ENCODE measurements at regions not wholly inside any gene's neighbourhood (a gene's known extent, or its start where the extent isn't known, plus 50 kb on each side); places are given as distances from the start of the nearest gene placed in this dataset.
A peak's percentile ranks its signal among the peaks of the same experiment; 100 is the strongest.

- in situ Hi-C loops (cut with HindIII; ENCODE audit: low pct_unique_long_range_greater_than_20kb, low sequenced_read_pairs) = no loop called here
- DNase-seq (ENCODE audit: low read depth in 1 of 2, low spot score in 1 of 2) = no peak
- no peak for TF ChIP-seq JUND (IDR thresholded peaks at IDR 0.05; ENCODE audit: low read depth)
These were observed 450.0 kb downstream of the TLE1 start for GRCh38 chr9:81239388-81239787.

- no peak for TF ChIP-seq JUND (IDR thresholded peaks at IDR 0.05; ENCODE audit: low read depth)
- no peak for DNase-seq (ENCODE audit: low read depth in 1 of 2, low spot score in 1 of 2)
- in situ Hi-C loops (cut with HindIII; ENCODE audit: low pct_unique_long_range_greater_than_20kb, low sequenced_read_pairs) = no loop called here
These were observed 451.6 kb downstream of the TLE1 start for GRCh38 chr9:81237565-81238231.

- in situ Hi-C loops (cut with HindIII; ENCODE audit: low pct_unique_long_range_greater_than_20kb, low sequenced_read_pairs) = no loop called here
- no peak for TF ChIP-seq JUND (IDR thresholded peaks at IDR 0.05; ENCODE audit: low read depth)
- DNase-seq (ENCODE audit: low read depth in 1 of 2, low spot score in 1 of 2) = no peak
These were observed 454.3 kb downstream of the TLE1 start for GRCh38 chr9:81234924-81235610.

- DNase-seq (ENCODE audit: low read depth in 1 of 2, low spot score in 1 of 2) = no peak
- no peak for TF ChIP-seq JUND (IDR thresholded peaks at IDR 0.05; ENCODE audit: low read depth)
- in situ Hi-C loops (cut with HindIII; ENCODE audit: low pct_unique_long_range_greater_than_20kb, low sequenced_read_pairs) = no loop called here
These were observed 458.3 kb downstream of the TLE1 start for GRCh38 chr9:81231011-81231410.

- no peak for DNase-seq (ENCODE audit: low read depth in 1 of 2, low spot score in 1 of 2)
- no peak for TF ChIP-seq JUND (IDR thresholded peaks at IDR 0.05; ENCODE audit: low read depth)
- in situ Hi-C loops (cut with HindIII; ENCODE audit: low pct_unique_long_range_greater_than_20kb, low sequenced_read_pairs) = no loop called here
These were observed 461.7 kb downstream of the TLE1 start for GRCh38 chr9:81227507-81228245.

GRCh38 chr9:81225596-81225995, 463.8 kb downstream of the TLE1 start:
- peak in 1 of 2 experiments; percentile 39 for DNase-seq (ENCODE audit: low read depth in 1 of 2, low spot score in 1 of 2)
- in situ Hi-C loops (cut with HindIII; ENCODE audit: low pct_unique_long_range_greater_than_20kb, low sequenced_read_pairs) = no loop called here
- no peak for TF ChIP-seq JUND (IDR thresholded peaks at IDR 0.05; ENCODE audit: low read depth)

GRCh38 chr9:81224166-81225081, 464.9 kb downstream of the TLE1 start:
- peak; percentile 16 to 71 for DNase-seq (ENCODE audit: low read depth in 1 of 2, low spot score in 1 of 2)
- no peak for TF ChIP-seq JUND (IDR thresholded peaks at IDR 0.05; ENCODE audit: low read depth)
- in situ Hi-C loops (cut with HindIII; ENCODE audit: low pct_unique_long_range_greater_than_20kb, low sequenced_read_pairs) = no loop called here

GRCh38 chr9:81214975-81215374, 474.4 kb downstream of the TLE1 start:
- no peak for DNase-seq (ENCODE audit: low read depth in 1 of 2, low spot score in 1 of 2)
- no peak for TF ChIP-seq JUND (IDR thresholded peaks at IDR 0.05; ENCODE audit: low read depth)
- in situ Hi-C loops (cut with HindIII; ENCODE audit: low pct_unique_long_range_greater_than_20kb, low sequenced_read_pairs) = no loop called here

GRCh38 chr9:81213456-81213855, 475.9 kb downstream of the TLE1 start:
- in situ Hi-C loops (cut with HindIII; ENCODE audit: low pct_unique_long_range_greater_than_20kb, low sequenced_read_pairs) = no loop called here
- no peak for DNase-seq (ENCODE audit: low read depth in 1 of 2, low spot score in 1 of 2)
- TF ChIP-seq JUND (IDR thresholded peaks at IDR 0.05; ENCODE audit: low read depth) = no peak

GRCh38 chr9:81211741-81212140, 477.6 kb downstream of the TLE1 start:
- DNase-seq (ENCODE audit: low read depth in 1 of 2, low spot score in 1 of 2) = no peak
- in situ Hi-C loops (cut with HindIII; ENCODE audit: low pct_unique_long_range_greater_than_20kb, low sequenced_read_pairs) = no loop called here
- no peak for TF ChIP-seq JUND (IDR thresholded peaks at IDR 0.05; ENCODE audit: low read depth)

- no peak for DNase-seq (ENCODE audit: low read depth in 1 of 2, low spot score in 1 of 2)
- in situ Hi-C loops (cut with HindIII; ENCODE audit: low pct_unique_long_range_greater_than_20kb, low sequenced_read_pairs) = no loop called here
- no peak for TF ChIP-seq JUND (IDR thresholded peaks at IDR 0.05; ENCODE audit: low read depth)
These were observed 481.7 kb downstream of the TLE1 start for GRCh38 chr9:81207651-81208050.

GRCh38 chr9:81202292-81202691, 487.1 kb downstream of the TLE1 start:
- in situ Hi-C loops (cut with HindIII; ENCODE audit: low pct_unique_long_range_greater_than_20kb, low sequenced_read_pairs) = no loop called here
- no peak for TF ChIP-seq JUND (IDR thresholded peaks at IDR 0.05; ENCODE audit: low read depth)
- DNase-seq (ENCODE audit: low read depth in 1 of 2, low spot score in 1 of 2) = no peak
